ENCODE measurements at regions not wholly inside any gene's neighbourhood (a gene's known extent, or its start where the extent isn't known, plus 50 kb on each side); places are given as distances from the start of the nearest gene placed in this dataset.

DNA sequence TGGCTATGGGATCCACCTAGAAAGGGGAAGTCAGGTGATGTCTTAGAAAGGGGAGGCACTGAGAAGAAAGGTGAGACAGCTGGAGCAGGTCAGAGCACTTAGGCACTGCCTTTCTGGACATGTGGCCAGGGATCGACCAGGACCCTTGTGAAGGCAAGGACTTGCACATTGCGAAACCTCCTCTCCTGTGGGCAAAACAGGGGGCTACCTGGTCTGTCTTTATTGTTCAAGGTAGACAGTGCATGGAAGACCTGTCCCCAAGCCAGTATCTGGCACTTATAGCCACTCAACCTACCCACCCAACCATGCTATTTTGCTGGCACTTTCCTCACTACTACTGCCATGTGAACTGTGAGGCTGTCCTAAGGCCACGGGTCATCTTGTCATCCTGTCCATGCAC is 67.2 kb downstream of the NAV1 start (continued):
- TF ChIP-seq, protein P1, sequence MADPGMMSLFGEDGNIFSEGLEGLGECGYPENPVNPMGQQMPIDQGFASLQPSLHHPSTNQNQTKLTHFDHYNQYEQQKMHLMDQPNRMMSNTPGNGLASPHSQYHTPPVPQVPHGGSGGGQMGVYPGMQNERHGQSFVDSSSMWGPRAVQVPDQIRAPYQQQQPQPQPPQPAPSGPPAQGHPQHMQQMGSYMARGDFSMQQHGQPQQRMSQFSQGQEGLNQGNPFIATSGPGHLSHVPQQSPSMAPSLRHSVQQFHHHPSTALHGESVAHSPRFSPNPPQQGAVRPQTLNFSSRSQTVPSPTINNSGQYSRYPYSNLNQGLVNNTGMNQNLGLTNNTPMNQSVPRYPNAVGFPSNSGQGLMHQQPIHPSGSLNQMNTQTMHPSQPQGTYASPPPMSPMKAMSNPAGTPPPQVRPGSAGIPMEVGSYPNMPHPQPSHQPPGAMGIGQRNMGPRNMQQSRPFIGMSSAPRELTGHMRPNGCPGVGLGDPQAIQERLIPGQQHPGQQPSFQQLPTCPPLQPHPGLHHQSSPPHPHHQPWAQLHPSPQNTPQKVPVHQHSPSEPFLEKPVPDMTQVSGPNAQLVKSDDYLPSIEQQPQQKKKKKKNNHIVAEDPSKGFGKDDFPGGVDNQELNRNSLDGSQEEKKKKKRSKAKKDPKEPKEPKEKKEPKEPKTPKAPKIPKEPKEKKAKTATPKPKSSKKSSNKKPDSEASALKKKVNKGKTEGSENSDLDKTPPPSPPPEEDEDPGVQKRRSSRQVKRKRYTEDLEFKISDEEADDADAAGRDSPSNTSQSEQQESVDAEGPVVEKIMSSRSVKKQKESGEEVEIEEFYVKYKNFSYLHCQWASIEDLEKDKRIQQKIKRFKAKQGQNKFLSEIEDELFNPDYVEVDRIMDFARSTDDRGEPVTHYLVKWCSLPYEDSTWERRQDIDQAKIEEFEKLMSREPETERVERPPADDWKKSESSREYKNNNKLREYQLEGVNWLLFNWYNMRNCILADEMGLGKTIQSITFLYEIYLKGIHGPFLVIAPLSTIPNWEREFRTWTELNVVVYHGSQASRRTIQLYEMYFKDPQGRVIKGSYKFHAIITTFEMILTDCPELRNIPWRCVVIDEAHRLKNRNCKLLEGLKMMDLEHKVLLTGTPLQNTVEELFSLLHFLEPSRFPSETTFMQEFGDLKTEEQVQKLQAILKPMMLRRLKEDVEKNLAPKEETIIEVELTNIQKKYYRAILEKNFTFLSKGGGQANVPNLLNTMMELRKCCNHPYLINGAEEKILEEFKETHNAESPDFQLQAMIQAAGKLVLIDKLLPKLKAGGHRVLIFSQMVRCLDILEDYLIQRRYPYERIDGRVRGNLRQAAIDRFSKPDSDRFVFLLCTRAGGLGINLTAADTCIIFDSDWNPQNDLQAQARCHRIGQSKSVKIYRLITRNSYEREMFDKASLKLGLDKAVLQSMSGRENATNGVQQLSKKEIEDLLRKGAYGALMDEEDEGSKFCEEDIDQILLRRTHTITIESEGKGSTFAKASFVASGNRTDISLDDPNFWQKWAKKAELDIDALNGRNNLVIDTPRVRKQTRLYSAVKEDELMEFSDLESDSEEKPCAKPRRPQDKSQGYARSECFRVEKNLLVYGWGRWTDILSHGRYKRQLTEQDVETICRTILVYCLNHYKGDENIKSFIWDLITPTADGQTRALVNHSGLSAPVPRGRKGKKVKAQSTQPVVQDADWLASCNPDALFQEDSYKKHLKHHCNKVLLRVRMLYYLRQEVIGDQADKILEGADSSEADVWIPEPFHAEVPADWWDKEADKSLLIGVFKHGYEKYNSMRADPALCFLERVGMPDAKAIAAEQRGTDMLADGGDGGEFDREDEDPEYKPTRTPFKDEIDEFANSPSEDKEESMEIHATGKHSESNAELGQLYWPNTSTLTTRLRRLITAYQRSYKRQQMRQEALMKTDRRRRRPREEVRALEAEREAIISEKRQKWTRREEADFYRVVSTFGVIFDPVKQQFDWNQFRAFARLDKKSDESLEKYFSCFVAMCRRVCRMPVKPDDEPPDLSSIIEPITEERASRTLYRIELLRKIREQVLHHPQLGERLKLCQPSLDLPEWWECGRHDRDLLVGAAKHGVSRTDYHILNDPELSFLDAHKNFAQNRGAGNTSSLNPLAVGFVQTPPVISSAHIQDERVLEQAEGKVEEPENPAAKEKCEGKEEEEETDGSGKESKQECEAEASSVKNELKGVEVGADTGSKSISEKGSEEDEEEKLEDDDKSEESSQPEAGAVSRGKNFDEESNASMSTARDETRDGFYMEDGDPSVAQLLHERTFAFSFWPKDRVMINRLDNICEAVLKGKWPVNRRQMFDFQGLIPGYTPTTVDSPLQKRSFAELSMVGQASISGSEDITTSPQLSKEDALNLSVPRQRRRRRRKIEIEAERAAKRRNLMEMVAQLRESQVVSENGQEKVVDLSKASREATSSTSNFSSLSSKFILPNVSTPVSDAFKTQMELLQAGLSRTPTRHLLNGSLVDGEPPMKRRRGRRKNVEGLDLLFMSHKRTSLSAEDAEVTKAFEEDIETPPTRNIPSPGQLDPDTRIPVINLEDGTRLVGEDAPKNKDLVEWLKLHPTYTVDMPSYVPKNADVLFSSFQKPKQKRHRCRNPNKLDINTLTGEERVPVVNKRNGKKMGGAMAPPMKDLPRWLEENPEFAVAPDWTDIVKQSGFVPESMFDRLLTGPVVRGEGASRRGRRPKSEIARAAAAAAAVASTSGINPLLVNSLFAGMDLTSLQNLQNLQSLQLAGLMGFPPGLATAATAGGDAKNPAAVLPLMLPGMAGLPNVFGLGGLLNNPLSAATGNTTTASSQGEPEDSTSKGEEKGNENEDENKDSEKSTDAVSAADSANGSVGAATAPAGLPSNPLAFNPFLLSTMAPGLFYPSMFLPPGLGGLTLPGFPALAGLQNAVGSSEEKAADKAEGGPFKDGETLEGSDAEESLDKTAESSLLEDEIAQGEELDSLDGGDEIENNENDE (IDR thresholded peaks at IDR 0.05; ENCODE audit: insufficient replicate concordance, low read length), result no peak
- no peak for TF ChIP-seq PHF8 (conservative IDR thresholded peaks at IDR 0.05; ENCODE audit: low read depth, low read length)
- TF ChIP-seq KDM1A (IDR thresholded peaks at IDR 0.05; ENCODE audit: borderline replicate concordance, low read length), result no peak
- no peak for TF ChIP-seq CHD2 (IDR thresholded peaks at IDR 0.05; ENCODE audit: low read length)

All from H1 (cell line).